CD4-positive, CD25-positive, alpha-beta regulatory T cell (primary cell): ENCODE measurements at regions not wholly inside any gene's neighbourhood (a gene's known extent, or its start where the extent isn't known, plus 50 kb on each side); places are given as distances from the start of the nearest gene placed in this dataset.
"Not testable (repeated sequence)": the region's sequence is repeated elsewhere in the genome, so short reads cannot be mapped to it uniquely, and the experiment has no call there.

Experiments used
- ATAC-seq, 2 donors: fragments of 150-1000 bp; cut with Tn5 transposase; one replicate each; pipeline ENCODE4 v1.10.0; 2021; ENCODE audit warnings: low read depth in 2 of 2, moderate number of reproducible peaks in 2 of 2, moderate library complexity in 1 of 2
- DNase-seq, 3 donors: peaks; one replicate each; pipeline versions ENCODE4 v3.0.0 to v3.0.0-alpha.2; 2012 to 2022; ENCODE audit warnings: mixed read lengths in 1 of 3
- H3K27ac ChIP-seq: one replicate; pipeline ENCODE4 v1.7.0; 2013; ENCODE audit warnings: mild to moderate bottlenecking, low read length; ENCODE audit not compliant: insufficient read depth, poor library complexity, severe bottlenecking
- H3K27me3 ChIP-seq: one replicate; pipeline ENCODE4 v1.7.0; 2013; ENCODE audit warnings: low read length; ENCODE audit not compliant: control insufficient read depth, insufficient read depth
- H3K36me3 ChIP-seq: one replicate; pipeline ENCODE4 v1.7.0; 2013; ENCODE audit warnings: mild to moderate bottlenecking, low read length, moderate library complexity; ENCODE audit not compliant: control insufficient read depth, insufficient read depth
- H3K4me1 ChIP-seq: 2 replicates; pipeline ENCODE4 v1.7.0; 2013; ENCODE audit warnings: mild to moderate bottlenecking, low read length; ENCODE audit not compliant: insufficient read depth, control insufficient read depth, poor library complexity, severe bottlenecking
- H3K4me3 ChIP-seq: one replicate; pipeline ENCODE4 v1.7.0; 2013; ENCODE audit warnings: low read depth, mild to moderate bottlenecking, low read length, moderate library complexity
- H3K9me3 ChIP-seq, 2 experiments: 1 replicate in 1 of 2; 2 replicates in 1 of 2; pipeline ENCODE4 v1.7.0; 2013; ENCODE audit warnings: low read length in 2 of 2, mild to moderate bottlenecking in 1 of 2, moderate library complexity in 1 of 2; ENCODE audit not compliant: control insufficient read depth in 2 of 2
- H3K27ac Mint-ChIP-seq, 3 donors: one replicate each; pipeline ENCODE4 v1.8.0; 2020 to 2022; ENCODE audit warnings: mild to moderate bottlenecking in 3 of 3, mixed read lengths in 3 of 3, moderate library complexity in 2 of 3
- H3K27me3 Mint-ChIP-seq: one replicate; pipeline ENCODE4 v1.8.0; 2022; ENCODE audit warnings: mild to moderate bottlenecking, mixed read lengths
- H3K36me3 Mint-ChIP-seq: one replicate; pipeline ENCODE4 v1.8.0; 2020; ENCODE audit warnings: mixed read lengths
- H3K4me1 Mint-ChIP-seq, 4 donors: one replicate each; pipeline ENCODE4 v1.8.0; 2020 to 2022; ENCODE audit warnings: mixed read lengths in 4 of 4, mild to moderate bottlenecking in 1 of 4
- H3K4me3 Mint-ChIP-seq, 4 donors: one replicate each; pipeline ENCODE4 v1.8.0; 2020 to 2022; ENCODE audit warnings: mild to moderate bottlenecking in 4 of 4, mixed read lengths in 4 of 4, moderate library complexity in 3 of 4
- H3K9me3 Mint-ChIP-seq, 7 donors: one replicate each; pipeline ENCODE4 v1.8.0; 2020 to 2022; ENCODE audit warnings: mixed read lengths in 7 of 7, mild to moderate bottlenecking in 3 of 7, moderate library complexity in 2 of 7

GRCh38 chr2:234351866-234352265, 145.0 kb downstream of the ARL4C start:
- peak overlapping the region in 1 of 4 donors; percentile 17 for H3K4me3 Mint-ChIP-seq
- not testable (repeated sequence) for H3K27me3 ChIP-seq, H3K4me3 ChIP-seq, H3K4me1 ChIP-seq, H3K27ac ChIP-seq, DNase-seq, ATAC-seq, H3K36me3 Mint-ChIP-seq, H3K36me3 ChIP-seq, H3K9me3 ChIP-seq, H3K27me3 Mint-ChIP-seq, H3K27ac Mint-ChIP-seq
- H3K4me1 Mint-ChIP-seq = peaks cover 14 to 43% (median 24%) of the 10 kb centered on the region in 4 donors
- H3K9me3 Mint-ChIP-seq = peaks cover 0 to 12% (median 1%) of the 10 kb centered on the region in 7 donors

- Mint-ChIP-seq H3K4me3 (no peak overlapping the region), H3K27me3 (no peaks in the 10 kb centered on the region), H3K36me3 (no peaks in the 10 kb centered on the region), H3K4me1 (peaks cover 19 to 42% (median 21%) of the 10 kb centered on the region in 4 donors), H3K27ac (peak overlapping the region; percentile 26 to 65 (median 46)), H3K9me3 (peaks cover 0 to 10% (median 1%) of the 10 kb centered on the region in 7 donors)
- Histone ChIP-seq H3K4me1 (peaks cover 7% of the 10 kb centered on the region), H3K36me3 (no peaks in the 10 kb centered on the region), H3K9me3 (peaks cover 0 to 3% of the 10 kb centered on the region in 2 experiments), H3K27ac (no peak overlapping the region), H3K27me3 (no peaks in the 10 kb centered on the region), H3K4me3 (no peak overlapping the region)
- no peak for ATAC-seq
- peak in 1 of 3 donors; percentile 26 for DNase-seq
These were observed 148.8 kb downstream of the ARL4C start for GRCh38 chr2:234348081-234348480.

- no peaks in the 10 kb centered on the region for H3K27me3 ChIP-seq
- Mint-ChIP-seq H3K27ac (peak overlapping the region in 1 of 3 donors; percentile 57), H3K4me1 (peaks cover 19 to 48% (median 21%) of the 10 kb centered on the region in 4 donors), H3K36me3 (no peaks in the 10 kb centered on the region), H3K27me3 (no peaks in the 10 kb centered on the region), H3K4me3 (no peak overlapping the region), H3K9me3 (peaks cover 0 to 1% (median 0%) of the 10 kb centered on the region in 7 donors)
- no peak overlapping the region for H3K27ac ChIP-seq
- ATAC-seq (no peak), DNase-seq (no peak)
- no peak overlapping the region for H3K4me3 ChIP-seq
- no peaks in the 10 kb centered on the region for H3K9me3 ChIP-seq
- H3K36me3 ChIP-seq = no peaks in the 10 kb centered on the region
- peaks cover 7% of the 10 kb centered on the region for H3K4me1 ChIP-seq
These were observed 151.0 kb downstream of the ARL4C start for GRCh38 chr2:234345921-234346320.

GRCh38 chr2:234344012-234344411, 152.9 kb downstream of the ARL4C start:
- H3K4me1 Mint-ChIP-seq = peaks cover 19 to 45% (median 22%) of the 10 kb centered on the region in 4 donors
- H3K4me3 Mint-ChIP-seq = no peak overlapping the region
- H3K27me3 Mint-ChIP-seq = no peaks in the 10 kb centered on the region
- Histone ChIP-seq H3K4me3 (no peak overlapping the region), H3K36me3 (no peaks in the 10 kb centered on the region), H3K4me1 (peaks cover 7% of the 10 kb centered on the region), H3K27ac (no peak overlapping the region), H3K27me3 (no peaks in the 10 kb centered on the region), H3K9me3 (peaks cover 0 to 5% of the 10 kb centered on the region in 2 experiments)
- H3K36me3 Mint-ChIP-seq = peaks cover 5% of the 10 kb centered on the region
- DNase-seq (no peak), ATAC-seq (no peak)
- peaks cover 0 to 2% (median 0%) of the 10 kb centered on the region in 7 donors for H3K9me3 Mint-ChIP-seq
- H3K27ac Mint-ChIP-seq = no peak overlapping the region

GRCh38 chr2:234343372-234343771, 153.5 kb downstream of the ARL4C start:
- DNase-seq (no peak), ATAC-seq (no peak)
- Mint-ChIP-seq H3K27ac (peak overlapping the region in 2 of 3 donors; percentile 52 to 67), H3K9me3 (peaks cover 0 to 5% (median 0%) of the 10 kb centered on the region in 7 donors), H3K4me3 (no peak overlapping the region), H3K4me1 (peaks cover 18 to 39% (median 21%) of the 10 kb centered on the region in 4 donors), H3K36me3 (peaks cover 8% of the 10 kb centered on the region), H3K27me3 (no peaks in the 10 kb centered on the region)
- H3K27ac ChIP-seq = no peak overlapping the region
- no peak overlapping the region for H3K4me3 ChIP-seq
- no peaks in the 10 kb centered on the region for H3K27me3 ChIP-seq
- H3K9me3 ChIP-seq = peaks cover 0 to 5% of the 10 kb centered on the region in 2 experiments
- peaks cover 6% of the 10 kb centered on the region for H3K4me1 ChIP-seq
- H3K36me3 ChIP-seq = no peaks in the 10 kb centered on the region

GRCh38 chr2:234341306-234341985, 155.4 kb downstream of the ARL4C start:
- Mint-ChIP-seq H3K27me3 (no peaks in the 10 kb centered on the region), H3K4me1 (peaks cover 9 to 24% (median 13%) of the 10 kb centered on the region in 4 donors), H3K4me3 (no peak overlapping the region), H3K9me3 (peaks cover 0 to 5% (median 0%) of the 10 kb centered on the region in 7 donors), H3K36me3 (peaks cover 8% of the 10 kb centered on the region), H3K27ac (peak overlapping the region in 1 of 3 donors; percentile 33)
- Histone ChIP-seq H3K4me1 (no peaks in the 10 kb centered on the region), H3K9me3 (peaks cover 0 to 5% of the 10 kb centered on the region in 2 experiments), H3K27ac (no peak overlapping the region), H3K36me3 (no peaks in the 10 kb centered on the region), H3K4me3 (no peak overlapping the region), H3K27me3 (no peaks in the 10 kb centered on the region)
- ATAC-seq = no peak
- no peak for DNase-seq

GRCh38 chr2:234339501-234339900, 157.4 kb downstream of the ARL4C start:
- H3K4me3 Mint-ChIP-seq = no peak overlapping the region
- peaks cover 0 to 5% of the 10 kb centered on the region in 2 experiments for H3K9me3 ChIP-seq
- no peak for ATAC-seq
- H3K36me3 Mint-ChIP-seq = peaks cover 8% of the 10 kb centered on the region
- no peak overlapping the region for H3K27ac ChIP-seq
- no peak for DNase-seq
- H3K4me1 Mint-ChIP-seq = peaks cover 2 to 24% (median 11%) of the 10 kb centered on the region in 4 donors
- no peak overlapping the region for H3K27ac Mint-ChIP-seq
- no peaks in the 10 kb centered on the region for H3K27me3 ChIP-seq
- peaks cover 0 to 5% (median 0%) of the 10 kb centered on the region in 7 donors for H3K9me3 Mint-ChIP-seq
- no peaks in the 10 kb centered on the region for H3K36me3 ChIP-seq
- no peaks in the 10 kb centered on the region for H3K27me3 Mint-ChIP-seq
- H3K4me1 ChIP-seq = no peaks in the 10 kb centered on the region
- H3K4me3 ChIP-seq = no peak overlapping the region

- Mint-ChIP-seq H3K4me3 (no peak overlapping the region), H3K27ac (no peak overlapping the region)
- no peak overlapping the region for H3K27ac ChIP-seq
These were observed 157.9 kb downstream of the ARL4C start for GRCh38 chr2:234339011-234339410.

More at GRCh38 chr2:234339011-234339410, 157.9 kb downstream of the ARL4C start:
- ATAC-seq (no peak), DNase-seq (no peak)
- Mint-ChIP-seq H3K36me3 (peaks cover 8% of the 10 kb centered on the region), H3K9me3 (peaks cover 0 to 5% (median 1%) of the 10 kb centered on the region in 7 donors), H3K4me1 (peaks cover 0 to 24% (median 8%) of the 10 kb centered on the region in 4 donors), H3K27me3 (no peaks in the 10 kb centered on the region)
- no peaks in the 10 kb centered on the region for H3K36me3 ChIP-seq
- no peaks in the 10 kb centered on the region for H3K4me1 ChIP-seq
- H3K9me3 ChIP-seq = peaks cover 0 to 5% of the 10 kb centered on the region in 2 experiments
- no peaks in the 10 kb centered on the region for H3K27me3 ChIP-seq
- H3K4me3 ChIP-seq = no peak overlapping the region
